Posterior cingulate gyrus (tissue), 11 donors: ENCODE measurements at regions not wholly inside any gene's neighbourhood (a gene's known extent, or its start where the extent isn't known, plus 50 kb on each side); places are given as distances from the start of the nearest gene placed in this dataset.

Source experiments
- DNase-seq, 10 donors: peaks; one replicate each; pipeline versions ENCODE4 v3.0.0 to v3.0.0-alpha.2; 2020 to 2021; ENCODE audit warnings: mixed read lengths in 3 of 10
- intact Hi-C: fragments of 100-400 bp; cut with DNase I; formaldehyde crosslinking; loops from one replicate; pipeline ENCODE4 v1.15.1; 2023

GRCh38 chr13:34277936-34278335 lies 460.0 kb downstream of the RFC3 start:
- no peak for DNase-seq
- intact Hi-C loops, result no loop called here

- intact Hi-C loops, result no loop called here
- DNase-seq, result no peak
Observed at GRCh38 chr13:34278780-34279179, 460.8 kb downstream of the RFC3 start.

GRCh38 chr13:34290661-34291060 lies 472.7 kb downstream of the RFC3 start:
- intact Hi-C loops, result no loop called here
- no peak for DNase-seq

GRCh38 chr13:34294483-34295129 lies 476.7 kb downstream of the RFC3 start:
- intact Hi-C loops, result no loop called here

DNA sequence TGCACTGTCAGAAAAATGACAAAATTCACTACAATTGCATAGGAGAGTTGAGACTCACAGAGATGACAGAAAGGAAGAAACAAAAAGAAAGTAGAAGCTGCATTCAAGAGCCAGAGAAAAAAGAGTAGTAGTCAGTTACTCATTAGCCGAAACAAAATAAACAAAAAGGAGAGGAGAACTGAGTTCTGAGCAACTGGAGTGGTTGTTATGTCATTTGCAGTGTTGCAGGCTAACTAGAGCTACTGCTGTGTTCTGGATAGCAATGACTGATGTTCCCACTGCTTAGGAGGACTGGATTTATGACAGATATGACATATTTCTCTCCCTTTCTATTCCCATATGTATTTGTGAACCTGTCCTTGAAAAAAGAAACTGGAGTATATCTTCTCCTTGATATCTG lies 482.6 kb downstream of the RFC3 start:
- intact Hi-C loops, result no loop called here

More at GRCh38 chr13:34294483-34295129, 476.7 kb downstream of the RFC3 start:
- DNase-seq, result no peak

GRCh38 chr13:34302596-34302995 lies 484.6 kb downstream of the RFC3 start:
- intact Hi-C loops, result no loop called here
- DNase-seq, result no peak

More for the DNA sequence above, 482.6 kb downstream of the RFC3 start:
- DNase-seq, result no peak

DNA sequence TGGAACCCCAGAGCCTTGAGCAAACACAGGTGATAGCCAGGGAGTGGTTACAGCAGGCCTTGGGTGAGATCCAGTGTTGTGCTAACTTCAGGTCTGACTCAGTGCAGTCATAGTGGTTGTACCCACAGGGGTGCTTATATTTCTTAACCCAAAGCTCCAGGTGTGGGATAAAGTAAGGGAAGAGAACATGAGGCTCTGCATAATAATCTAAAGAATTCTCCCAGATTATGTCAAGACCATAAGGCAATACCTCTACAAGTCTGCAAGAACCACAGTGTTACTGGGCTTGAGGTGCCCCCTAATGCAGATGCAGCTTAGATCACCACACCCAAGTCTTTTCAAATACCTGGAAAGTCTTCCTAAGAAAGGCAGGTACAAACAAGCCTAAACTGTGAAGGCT lies 485.4 kb downstream of the RFC3 start:
- intact Hi-C loops, result no loop called here

DNA sequence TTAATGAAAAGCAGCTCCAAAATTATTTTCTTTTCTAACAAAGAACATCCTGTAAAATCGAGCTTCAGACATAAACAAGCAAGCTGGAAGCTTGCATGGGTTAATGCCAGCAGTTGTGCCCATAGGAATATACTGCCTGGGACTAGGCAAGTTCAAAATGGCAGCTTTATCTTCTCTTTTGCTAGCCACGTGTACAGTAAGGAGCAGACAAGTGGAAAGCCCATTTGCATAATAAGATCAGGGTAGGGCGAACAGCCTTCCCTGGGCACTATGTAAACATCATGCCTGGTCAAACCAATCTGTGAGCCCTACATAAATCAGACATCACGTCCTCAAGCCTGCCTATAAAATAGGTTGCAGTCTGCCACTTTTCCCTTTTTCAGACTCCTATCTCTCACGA lies 489.7 kb downstream of the RFC3 start:
- intact Hi-C loops, result no loop called here
- no peak for DNase-seq

More for the DNA sequence above, 485.4 kb downstream of the RFC3 start:
- DNase-seq, result no peak

DNA sequence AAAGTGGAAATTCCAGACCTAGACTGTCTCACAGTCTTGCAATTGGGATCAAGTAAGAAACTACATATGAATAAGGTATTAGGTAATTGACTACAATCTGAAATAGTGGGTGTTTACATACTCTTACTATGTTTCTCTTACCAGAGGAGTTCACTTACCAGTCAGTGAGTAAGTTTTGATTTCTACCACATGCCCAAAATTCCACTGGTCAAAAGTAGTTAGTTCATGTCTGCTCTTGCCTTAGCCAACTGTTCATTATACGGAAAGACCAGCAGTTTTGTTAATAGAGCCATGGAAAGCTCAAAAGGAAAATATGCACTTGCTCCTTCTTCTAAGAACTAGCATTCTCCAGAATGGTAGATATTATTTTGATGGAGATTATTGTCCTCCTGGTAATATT lies 490.8 kb downstream of the RFC3 start:
- no peak for DNase-seq
- intact Hi-C loops, result no loop called here

- intact Hi-C loops, result no loop called here
- no peak for DNase-seq
Observed at GRCh38 chr13:34310539-34310938, 492.6 kb downstream of the RFC3 start.

GRCh38 chr13:34311251-34311650 lies 493.3 kb downstream of the RFC3 start:
- no peak for DNase-seq
- intact Hi-C loops, result no loop called here

- no peak for DNase-seq
- intact Hi-C loops, result no loop called here
Observed at GRCh38 chr13:34312578-34312977, 494.6 kb downstream of the RFC3 start.

DNA sequence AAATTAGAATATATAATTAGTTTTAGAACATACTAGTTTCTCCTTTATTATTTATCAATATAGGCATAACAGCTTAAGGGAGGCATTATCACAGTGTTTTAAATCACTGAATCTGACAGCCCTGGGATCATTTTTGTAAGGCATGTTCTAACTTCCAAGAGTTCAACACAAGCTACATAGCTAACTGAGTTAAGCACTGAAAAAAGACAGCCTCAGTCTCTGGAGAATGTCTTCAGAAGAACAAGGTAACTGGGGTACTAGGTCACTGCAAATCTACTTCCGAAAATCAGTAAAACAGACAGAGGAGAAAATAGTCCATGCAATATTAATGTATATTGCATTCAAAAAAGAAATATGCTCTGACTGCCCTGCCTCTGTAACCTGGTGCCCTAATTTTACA lies 502.1 kb downstream of the RFC3 start:
- intact Hi-C loops, result no loop called here
- no peak for DNase-seq

GRCh38 chr13:34322014-34322742 lies 504.2 kb downstream of the RFC3 start:
- intact Hi-C loops, result no loop called here
- DNase-seq, result no peak

GRCh38 chr13:34322743-34323074 lies 504.8 kb downstream of the RFC3 start:
- intact Hi-C loops, result no loop called here
- DNase-seq, result no peak

- intact Hi-C loops, result no loop called here
- DNase-seq, result peak in 1 of 10 donors; percentile 55
Observed at GRCh38 chr13:34335014-34336007, 517.4 kb downstream of the RFC3 start.

DNA sequence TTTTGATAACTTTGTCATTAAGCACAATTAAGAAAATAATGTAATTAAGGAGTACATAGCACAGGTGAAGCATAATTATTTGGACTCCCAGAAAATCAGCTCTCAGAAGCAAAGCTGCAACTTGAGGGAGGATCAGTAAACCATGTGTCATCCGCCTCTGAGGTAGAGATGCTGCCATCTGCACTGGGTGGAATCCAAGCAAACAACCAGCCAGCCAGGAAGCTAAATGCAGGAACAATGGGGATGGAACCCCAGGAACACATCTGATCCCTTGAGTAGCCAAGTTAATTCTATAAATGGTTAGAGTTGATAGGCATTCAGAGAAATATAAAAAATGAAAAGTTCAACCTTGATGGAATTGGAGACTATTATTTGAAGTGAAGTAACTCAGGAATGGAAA lies 520.2 kb downstream of the RFC3 start:
- intact Hi-C loops, result no loop called here
- DNase-seq, result peak in 1 of 10 donors; percentile 67

DNA sequence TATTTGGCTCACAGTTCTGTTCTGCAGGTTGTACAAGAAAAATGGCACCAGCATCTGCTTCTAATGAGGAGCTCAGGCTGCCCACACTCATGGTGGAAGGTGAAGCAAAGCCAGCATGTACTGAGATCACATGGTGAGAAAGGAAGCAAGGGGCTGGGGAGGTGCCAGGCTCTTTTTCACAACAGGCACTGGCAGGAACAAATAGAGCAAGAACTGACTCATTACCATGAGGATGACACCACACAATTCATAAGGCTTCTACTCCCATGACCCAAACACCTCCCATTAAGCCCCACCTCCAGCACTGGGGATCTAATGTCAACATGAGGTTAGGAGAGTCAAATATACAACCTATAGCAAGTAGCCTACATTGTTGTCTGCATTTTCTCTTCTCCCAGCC lies 522.6 kb downstream of the RFC3 start:
- intact Hi-C loops, result no loop called here
- DNase-seq, result peak in 1 of 10 donors; percentile 52

- intact Hi-C loops, result no loop called here
- no peak for DNase-seq
Observed at GRCh38 chr13:34343413-34343940, 525.5 kb downstream of the RFC3 start.

- no peak for DNase-seq
- intact Hi-C loops, result no loop called here
Observed at GRCh38 chr13:34344816-34345215, 526.9 kb downstream of the RFC3 start.
